ENCODE measurements at regions not wholly inside any gene's neighbourhood (a gene's known extent, or its start where the extent isn't known, plus 50 kb on each side); places are given as distances from the start of the nearest gene placed in this dataset.

DNA sequence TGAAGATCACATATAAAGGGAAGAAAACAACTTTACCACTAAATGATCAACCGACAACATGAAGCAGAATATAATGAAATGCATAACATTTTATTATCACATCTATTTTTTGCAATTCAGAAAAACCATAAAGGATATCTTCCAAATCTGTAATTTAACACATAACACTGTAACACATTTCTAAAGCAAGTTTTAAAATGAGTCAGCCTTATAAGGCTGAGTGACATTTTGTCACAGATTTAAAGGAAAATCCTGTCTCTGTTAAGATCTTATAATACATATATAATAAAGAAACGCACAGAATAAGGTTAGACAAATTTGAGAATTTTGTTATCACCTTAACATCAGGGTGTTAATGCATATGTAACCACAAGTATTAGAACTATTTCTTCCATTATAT, 198.4 kb upstream of the RASA1 start:
- TF ChIP-seq, protein P1, sequence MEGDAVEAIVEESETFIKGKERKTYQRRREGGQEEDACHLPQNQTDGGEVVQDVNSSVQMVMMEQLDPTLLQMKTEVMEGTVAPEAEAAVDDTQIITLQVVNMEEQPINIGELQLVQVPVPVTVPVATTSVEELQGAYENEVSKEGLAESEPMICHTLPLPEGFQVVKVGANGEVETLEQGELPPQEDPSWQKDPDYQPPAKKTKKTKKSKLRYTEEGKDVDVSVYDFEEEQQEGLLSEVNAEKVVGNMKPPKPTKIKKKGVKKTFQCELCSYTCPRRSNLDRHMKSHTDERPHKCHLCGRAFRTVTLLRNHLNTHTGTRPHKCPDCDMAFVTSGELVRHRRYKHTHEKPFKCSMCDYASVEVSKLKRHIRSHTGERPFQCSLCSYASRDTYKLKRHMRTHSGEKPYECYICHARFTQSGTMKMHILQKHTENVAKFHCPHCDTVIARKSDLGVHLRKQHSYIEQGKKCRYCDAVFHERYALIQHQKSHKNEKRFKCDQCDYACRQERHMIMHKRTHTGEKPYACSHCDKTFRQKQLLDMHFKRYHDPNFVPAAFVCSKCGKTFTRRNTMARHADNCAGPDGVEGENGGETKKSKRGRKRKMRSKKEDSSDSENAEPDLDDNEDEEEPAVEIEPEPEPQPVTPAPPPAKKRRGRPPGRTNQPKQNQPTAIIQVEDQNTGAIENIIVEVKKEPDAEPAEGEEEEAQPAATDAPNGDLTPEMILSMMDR (IDR thresholded peaks at IDR 0.05), result no peak
- TF ChIP-seq POLR2AphosphoS5 (IDR thresholded peaks at IDR 0.05; ENCODE audit: low read depth, low read length) (no peak), SIN3A (IDR thresholded peaks at IDR 0.05; ENCODE audit: borderline replicate concordance, insufficient read depth, low read depth, low read length) (no peak)
- TF ChIP-seq, protein P2, sequence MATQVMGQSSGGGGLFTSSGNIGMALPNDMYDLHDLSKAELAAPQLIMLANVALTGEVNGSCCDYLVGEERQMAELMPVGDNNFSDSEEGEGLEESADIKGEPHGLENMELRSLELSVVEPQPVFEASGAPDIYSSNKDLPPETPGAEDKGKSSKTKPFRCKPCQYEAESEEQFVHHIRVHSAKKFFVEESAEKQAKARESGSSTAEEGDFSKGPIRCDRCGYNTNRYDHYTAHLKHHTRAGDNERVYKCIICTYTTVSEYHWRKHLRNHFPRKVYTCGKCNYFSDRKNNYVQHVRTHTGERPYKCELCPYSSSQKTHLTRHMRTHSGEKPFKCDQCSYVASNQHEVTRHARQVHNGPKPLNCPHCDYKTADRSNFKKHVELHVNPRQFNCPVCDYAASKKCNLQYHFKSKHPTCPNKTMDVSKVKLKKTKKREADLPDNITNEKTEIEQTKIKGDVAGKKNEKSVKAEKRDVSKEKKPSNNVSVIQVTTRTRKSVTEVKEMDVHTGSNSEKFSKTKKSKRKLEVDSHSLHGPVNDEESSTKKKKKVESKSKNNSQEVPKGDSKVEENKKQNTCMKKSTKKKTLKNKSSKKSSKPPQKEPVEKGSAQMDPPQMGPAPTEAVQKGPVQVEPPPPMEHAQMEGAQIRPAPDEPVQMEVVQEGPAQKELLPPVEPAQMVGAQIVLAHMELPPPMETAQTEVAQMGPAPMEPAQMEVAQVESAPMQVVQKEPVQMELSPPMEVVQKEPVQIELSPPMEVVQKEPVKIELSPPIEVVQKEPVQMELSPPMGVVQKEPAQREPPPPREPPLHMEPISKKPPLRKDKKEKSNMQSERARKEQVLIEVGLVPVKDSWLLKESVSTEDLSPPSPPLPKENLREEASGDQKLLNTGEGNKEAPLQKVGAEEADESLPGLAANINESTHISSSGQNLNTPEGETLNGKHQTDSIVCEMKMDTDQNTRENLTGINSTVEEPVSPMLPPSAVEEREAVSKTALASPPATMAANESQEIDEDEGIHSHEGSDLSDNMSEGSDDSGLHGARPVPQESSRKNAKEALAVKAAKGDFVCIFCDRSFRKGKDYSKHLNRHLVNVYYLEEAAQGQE (IDR thresholded peaks at IDR 0.05; ENCODE audit: insufficient read depth in 1 of 2, low read depth in 2 of 2, low read length in 1 of 2), result no peak
